IPS DF 19.7 (cell line): ENCODE measurements at regions not wholly inside any gene's neighbourhood (a gene's known extent, or its start where the extent isn't known, plus 50 kb on each side); places are given as distances from the start of the nearest gene placed in this dataset.

Source experiments
- DNase-seq: peaks from one replicate; pipeline ENCODE4 v3.0.0-alpha.2; 2013; ENCODE audit warnings: low read depth, low spot score

- DNase-seq, result no peak
Measured at GRCh38 chr20:4070323-4071177, 55.2 kb upstream of the RNF24 start.

- no peak for DNase-seq
Measured at GRCh38 chr20:4069751-4070150, 54.4 kb upstream of the RNF24 start.

DNA sequence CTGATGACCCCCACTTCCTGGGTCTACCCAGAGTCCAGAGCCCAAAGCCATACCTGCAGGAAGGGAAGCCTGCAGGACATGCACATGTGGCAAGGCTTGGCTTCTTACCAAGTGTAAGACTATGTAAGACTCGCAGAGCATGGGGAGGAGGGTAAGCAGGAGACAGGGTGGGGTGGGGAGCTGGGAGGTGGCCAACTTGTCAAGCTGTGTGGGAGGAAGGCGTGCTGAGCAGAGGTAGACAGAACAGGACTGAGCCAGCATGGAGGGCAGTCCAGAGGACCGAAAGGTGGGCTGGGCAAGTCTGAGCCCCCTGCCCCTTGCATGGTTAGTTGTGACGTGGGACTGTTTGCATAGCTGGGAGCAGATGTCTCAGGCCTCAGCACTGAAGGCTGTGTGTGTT is 53.4 kb upstream of the RNF24 start:
- no peak for DNase-seq

DNA sequence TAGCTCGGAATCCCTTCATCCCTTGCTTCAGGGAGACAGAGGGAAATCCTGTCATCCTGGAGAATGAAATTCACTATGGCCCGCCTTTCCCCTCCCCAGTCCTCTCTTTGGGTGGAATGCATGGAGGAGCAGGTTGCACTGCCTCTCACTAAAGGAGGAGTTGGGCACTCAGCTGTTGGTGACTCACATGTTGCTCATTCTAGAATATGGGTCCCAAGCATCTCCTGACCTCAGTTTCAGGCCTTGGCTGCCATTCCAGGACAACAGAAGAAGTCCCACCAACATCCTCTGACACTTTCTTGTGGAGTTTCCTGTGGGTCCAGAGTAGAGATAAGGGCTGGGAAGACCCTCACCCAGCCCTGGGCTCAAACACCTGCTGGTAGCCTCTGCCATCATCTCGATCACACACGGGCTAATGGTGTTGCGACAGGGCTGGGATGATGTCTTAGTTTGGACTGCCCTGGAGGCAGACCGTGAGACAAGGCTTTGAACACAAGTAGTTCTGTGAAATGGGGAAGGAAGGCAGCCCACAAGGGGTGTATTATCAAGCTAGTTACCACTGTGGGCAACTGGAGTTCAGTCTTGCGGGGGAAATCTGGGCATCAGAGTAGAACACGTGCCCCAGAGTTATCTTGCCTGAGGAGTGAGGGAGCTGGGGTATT is 52.4 kb upstream of the RNF24 start:
- no peak for DNase-seq

- no peak for DNase-seq
Measured at GRCh38 chr20:4066551-4066950, 51.2 kb upstream of the RNF24 start.

DNA sequence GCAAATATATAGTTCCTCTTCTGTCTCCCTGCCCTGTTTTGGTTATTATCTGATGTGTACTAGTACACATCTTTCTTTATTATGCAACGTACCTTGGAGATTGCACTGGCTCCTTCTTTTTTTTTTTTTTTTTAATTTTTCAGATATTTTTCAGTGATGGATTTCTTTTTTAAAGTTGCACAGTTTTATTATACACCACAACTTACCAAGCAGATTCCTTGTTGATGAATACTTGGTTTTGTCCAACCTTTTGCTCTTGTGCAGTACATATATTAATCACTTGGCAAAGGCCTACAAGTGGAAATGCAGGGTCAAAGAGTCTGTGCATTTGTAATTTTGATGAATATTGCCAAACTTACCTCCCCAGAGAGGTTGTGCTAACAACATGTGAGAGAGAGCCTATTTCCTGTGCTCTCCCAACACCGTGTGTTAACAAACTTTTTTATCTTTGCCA is 50.1 kb upstream of the RNF24 start:
- no peak for DNase-seq
